ENCODE measurements at regions not wholly inside any gene's neighbourhood (a gene's known extent, or its start where the extent isn't known, plus 50 kb on each side); places are given as distances from the start of the nearest gene placed in this dataset.
"Not testable (repeated sequence)": the region's sequence is repeated elsewhere in the genome, so short reads cannot be mapped to it uniquely, and the experiment has no call there.

GRCh38 chr19:27419217-27419616, 1793.7 kb downstream of the UQCRFS1 start:
- H3K27me3 Mint-ChIP-seq; H3K27ac Mint-ChIP-seq; CTCF ChIA-PET; POLR2A ChIA-PET; H3K4me1 Mint-ChIP-seq; H3K36me3 Mint-ChIP-seq (ENCODE audit: low read depth); DNase-seq; H3K4me3 Mint-ChIP-seq: not testable (repeated sequence)
- H3K9me3 Mint-ChIP-seq: peaks cover 41% of the 10 kb centered on the region

GRCh38 chr19:27393591-27393990, 1819.4 kb downstream of the UQCRFS1 start:
- peaks cover 77% of the 10 kb centered on the region for H3K9me3 Mint-ChIP-seq
- ChIA-PET POLR2A (no interaction called here), CTCF (no interaction called here)
- H3K27me3 Mint-ChIP-seq: no peaks in the 10 kb centered on the region
- no peak overlapping the region for H3K27ac Mint-ChIP-seq
- H3K4me3 Mint-ChIP-seq: no peak overlapping the region
- DNase-seq: no peak
- no peaks in the 10 kb centered on the region for H3K36me3 Mint-ChIP-seq (ENCODE audit: low read depth)
- H3K4me1 Mint-ChIP-seq: no peaks in the 10 kb centered on the region

- H3K4me1 Mint-ChIP-seq: no peaks in the 10 kb centered on the region
- CTCF ChIA-PET: no interaction called here
- H3K27me3 Mint-ChIP-seq: no peaks in the 10 kb centered on the region
- no peak overlapping the region for H3K4me3 Mint-ChIP-seq
- H3K36me3 Mint-ChIP-seq (ENCODE audit: low read depth): no peaks in the 10 kb centered on the region
- POLR2A ChIA-PET: no interaction called here
- H3K9me3 Mint-ChIP-seq: peaks cover 77% of the 10 kb centered on the region
- no peak overlapping the region for H3K27ac Mint-ChIP-seq
- no peak for DNase-seq
Observed at GRCh38 chr19:27392027-27392632, 1820.8 kb downstream of the UQCRFS1 start.

GRCh38 chr19:27379306-27379705, 1833.6 kb downstream of the UQCRFS1 start:
- H3K4me3 Mint-ChIP-seq, POLR2A ChIA-PET: not testable (repeated sequence)
- peaks cover 55% of the 10 kb centered on the region for H3K9me3 Mint-ChIP-seq

GRCh38 chr19:27369603-27370002, 1843.3 kb downstream of the UQCRFS1 start:
- H3K4me3 Mint-ChIP-seq; H3K27ac Mint-ChIP-seq; H3K27me3 Mint-ChIP-seq; DNase-seq; H3K36me3 Mint-ChIP-seq (ENCODE audit: low read depth); H3K4me1 Mint-ChIP-seq; POLR2A ChIA-PET; CTCF ChIA-PET: not testable (repeated sequence)
- H3K9me3 Mint-ChIP-seq: peaks cover 70% of the 10 kb centered on the region

More at GRCh38 chr19:27379306-27379705, 1833.6 kb downstream of the UQCRFS1 start:
- DNase-seq; H3K27me3 Mint-ChIP-seq; CTCF ChIA-PET; H3K4me1 Mint-ChIP-seq; H3K36me3 Mint-ChIP-seq (ENCODE audit: low read depth); H3K27ac Mint-ChIP-seq: not testable (repeated sequence)

- DNase-seq; H3K27ac Mint-ChIP-seq; H3K4me1 Mint-ChIP-seq; POLR2A ChIA-PET; H3K27me3 Mint-ChIP-seq; CTCF ChIA-PET; H3K4me3 Mint-ChIP-seq; H3K36me3 Mint-ChIP-seq (ENCODE audit: low read depth): not testable (repeated sequence)
- peaks cover 87% of the 10 kb centered on the region for H3K9me3 Mint-ChIP-seq
Observed at GRCh38 chr19:27362438-27362837, 1850.5 kb downstream of the UQCRFS1 start.

GRCh38 chr19:27355581-27355980, 1857.4 kb downstream of the UQCRFS1 start:
- CTCF ChIA-PET; DNase-seq; POLR2A ChIA-PET; H3K4me1 Mint-ChIP-seq; H3K27ac Mint-ChIP-seq; H3K36me3 Mint-ChIP-seq (ENCODE audit: low read depth); H3K4me3 Mint-ChIP-seq; H3K27me3 Mint-ChIP-seq: not testable (repeated sequence)
- H3K9me3 Mint-ChIP-seq: peaks cover 91% of the 10 kb centered on the region
